Pancreas (tissue), 10 donors: ENCODE measurements at regions not wholly inside any gene's neighbourhood (a gene's known extent, or its start where the extent isn't known, plus 50 kb on each side); places are given as distances from the start of the nearest gene placed in this dataset.
"Not testable (repeated sequence)": the region's sequence is repeated elsewhere in the genome, so short reads cannot be mapped to it uniquely, and the experiment has no call there.

ENCODE experiments used
- ATAC-seq, 4 donors: fragments of 200-7000 bp; cut with Tn5 transposase; one replicate each; pipeline versions ENCODE4 v1.8.0 to v1.9.1; 2020; ENCODE audit warnings: mild to moderate bottlenecking in 4 of 4, moderate library complexity in 4 of 4
- DNase-seq, 6 donors: peaks; one replicate each; pipeline ENCODE4 v3.0.0-alpha.2; 2020
- FAIRE-seq: peaks from 2 replicates; lab custom pipeline; 2012; peaks lifted over from hg19 to GRCh38; lab: Jason Lieb, UNC
- H3K27ac ChIP-seq, 4 donors: fragments of 200-600 bp; sonication (generic); 1 replicate in 3 of 4; 2 replicates in 1 of 4; pipeline versions ENCODE4 v1.5.0 to v1.8.0; 2020
- H3K27me3 ChIP-seq, 4 donors: fragments of 200-600 bp; one replicate each; pipeline ENCODE4 v1.8.0; 2021
- H3K36me3 ChIP-seq, 3 donors: fragments of 200-600 bp; sonication (generic) in 1 of 3; one replicate each; pipeline versions ENCODE4 v1.5.0 to v1.8.0; 2020 to 2021
- H3K4me1 ChIP-seq, 3 donors: fragments of 200-600 bp; one replicate each; pipeline ENCODE4 v1.8.0; 2021
- H3K4me3 ChIP-seq, 4 donors: fragments of 200-600 bp; sonication (generic) in 2 of 4; one replicate each; pipeline versions ENCODE4 v1.5.0 to v1.8.0; 2020 to 2021
- H3K9me3 ChIP-seq, 4 donors: fragments of 200-600 bp; one replicate each; pipeline ENCODE4 v1.8.0; 2021
- CTCF ChIP-seq, 4 donors: fragments of 200-600 bp; sonication (generic) in 3 of 4; IDR thresholded peaks; one replicate each; pipeline versions ENCODE4 v1.5.0 to v1.8.0; 2021; ENCODE audit warnings: antibody characterized with exemption in 4 of 4
- WGBS, 2 donors: extraction: QIAGEN DNeasy Blood & Tissue Kit; methylation state at CpG; one replicate each; pipeline ENCODE4 v1.1.7; 2013; 5-methylcytosine and 5-hydroxymethylcytosine counted together
- intact Hi-C, 3 donors: fragments of 100-400 bp; cut with DNase I; formaldehyde crosslinking; loops; one replicate each; pipeline versions ENCODE4 v1.11.1 to v1.14.2; 2022
- donor health status: healthy with polysubstance abuse.
- donor health status: DM: no; HTN: no; CAD: no; lungs with moderate emphysema.
- donor health status: DM: no; HTN: no; CAD: no.
- donor health status: control.
- donor health status: control.
- donor health status: Bipolar disorder and iron deficiency.
- donor health status: DM: yes; HTN: yes; CAD: no.
- donor health status: DM: no; HTN: no; CAD: no.
- donor health status: DM: no; HTN: no; CAD: no.
- donor health status: DM: yes; HTN: yes; CAD: no.

- no peaks in the 10 kb centered on the region for H3K27me3 ChIP-seq
- no peak for TF ChIP-seq CTCF (IDR thresholded peaks at IDR 0.05)
- H3K36me3 ChIP-seq = no peaks in the 10 kb centered on the region
- ATAC-seq (no peak), FAIRE-seq (no peak), DNase-seq (no peak)
- WGBS, 2 donors = 91 to 92% methylated on average over 2 of the region's 2 CpGs
- H3K4me1 ChIP-seq = no peaks in the 10 kb centered on the region
- intact Hi-C loops = no loop called here
- H3K4me3 ChIP-seq = no peak overlapping the region
- H3K9me3 ChIP-seq = no peaks in the 10 kb centered on the region
- no peak overlapping the region for H3K27ac ChIP-seq
These were observed 772.0 kb upstream of the CCDC179 start for GRCh38 chr11:23632293-23632692.

GRCh38 chr11:23644443-23644842 lies 784.2 kb upstream of the CCDC179 start:
- H3K27me3 ChIP-seq = no peaks in the 10 kb centered on the region
- intact Hi-C loops = no loop called here
- no peak for DNase-seq
- ATAC-seq = no peak
- no peak overlapping the region for H3K27ac ChIP-seq
- WGBS, 2 donors = 88% methylated on average over 1 of the region's 1 CpG
- no peaks in the 10 kb centered on the region for H3K4me1 ChIP-seq
- no peaks in the 10 kb centered on the region for H3K36me3 ChIP-seq
- no peak for TF ChIP-seq CTCF (IDR thresholded peaks at IDR 0.05)
- H3K4me3 ChIP-seq = no peak overlapping the region
- H3K9me3 ChIP-seq = no peaks in the 10 kb centered on the region
- FAIRE-seq = no peak

GRCh38 chr11:23652336-23652735 lies 792.1 kb upstream of the CCDC179 start:
- DNase-seq, H3K27ac ChIP-seq, H3K4me3 ChIP-seq, FAIRE-seq, H3K4me1 ChIP-seq, intact Hi-C loops, H3K9me3 ChIP-seq, H3K27me3 ChIP-seq, H3K36me3 ChIP-seq, ATAC-seq: not testable (repeated sequence)
- WGBS, 2 donors = 92 to 94% methylated on average over 20 of the region's 20 CpGs

GRCh38 chr11:23653071-23653675 lies 792.9 kb upstream of the CCDC179 start:
- no peak overlapping the region for H3K27ac ChIP-seq
- WGBS, 2 donors = 88 to 93% methylated on average over 33 of the region's 33 CpGs
- H3K9me3 ChIP-seq = no peaks in the 10 kb centered on the region
- no peaks in the 10 kb centered on the region for H3K27me3 ChIP-seq
- ATAC-seq = no peak
- TF ChIP-seq CTCF (IDR thresholded peaks at IDR 0.05) = no peak
- DNase-seq = peak in 2 of 6 donors; percentile 23 to 52
- H3K4me3 ChIP-seq = no peak overlapping the region
- intact Hi-C loops = no loop called here
- FAIRE-seq = no peak
- H3K36me3 ChIP-seq = no peaks in the 10 kb centered on the region
- H3K4me1 ChIP-seq = no peaks in the 10 kb centered on the region

- ATAC-seq (no peak), DNase-seq (no peak), FAIRE-seq (no peak)
- intact Hi-C loops = no loop called here
- Histone ChIP-seq H3K4me3 (no peak overlapping the region), H3K27me3 (peaks cover 0 to 4% (median 0%) of the 10 kb centered on the region in 4 donors), H3K36me3 (no peaks in the 10 kb centered on the region), H3K27ac (no peak overlapping the region), H3K4me1 (no peaks in the 10 kb centered on the region), H3K9me3 (no peaks in the 10 kb centered on the region)
- WGBS, 2 donors = 88 to 95% methylated on average over 1 of the region's 1 CpG
- TF ChIP-seq CTCF (IDR thresholded peaks at IDR 0.05) = no peak
These were observed 808.0 kb upstream of the CCDC179 start for GRCh38 chr11:23668324-23668723.
